CD4-positive, alpha-beta T cell treated with Interleukin-2 at 100 ng/mL for 4 hours (primary cell): ENCODE measurements at regions not wholly inside any gene's neighbourhood (a gene's known extent, or its start where the extent isn't known, plus 50 kb on each side); places are given as distances from the start of the nearest gene placed in this dataset.
"Not testable (repeated sequence)": the region's sequence is repeated elsewhere in the genome, so short reads cannot be mapped to it uniquely, and the experiment has no call there.

Experiments
- DNase-seq: peaks from one replicate; pipeline ENCODE4 v3.0.0-alpha.2; 2020; ENCODE audit warnings: low spot score

GRCh38 chr2:37758141-37758601 is 86.7 kb upstream of the CDC42EP3 start:
- DNase-seq = not testable (repeated sequence)

GRCh38 chr2:37759989-37760388 is 88.5 kb upstream of the CDC42EP3 start:
- not testable (repeated sequence) for DNase-seq

- no peak for DNase-seq
These were observed 89.0 kb upstream of the CDC42EP3 start for GRCh38 chr2:37760471-37760870.

GRCh38 chr2:37762281-37762680 is 90.8 kb upstream of the CDC42EP3 start:
- DNase-seq = not testable (repeated sequence)

- no peak for DNase-seq
These were observed 93.3 kb upstream of the CDC42EP3 start for GRCh38 chr2:37764739-37765138.

GRCh38 chr2:37766106-37766505 is 94.7 kb upstream of the CDC42EP3 start:
- no peak for DNase-seq

GRCh38 chr2:37767046-37767445 is 95.6 kb upstream of the CDC42EP3 start:
- no peak for DNase-seq

GRCh38 chr2:37767959-37768925 is 96.8 kb upstream of the CDC42EP3 start:
- DNase-seq = no peak

GRCh38 chr2:37769551-37769950 is 98.1 kb upstream of the CDC42EP3 start:
- no peak for DNase-seq

- DNase-seq = no peak
These were observed 99.4 kb upstream of the CDC42EP3 start for GRCh38 chr2:37770797-37771196.

GRCh38 chr2:37771600-37772088 is 100.2 kb upstream of the CDC42EP3 start:
- no peak for DNase-seq

GRCh38 chr2:37773371-37774130 is 102.1 kb upstream of the CDC42EP3 start:
- DNase-seq = no peak

- DNase-seq = not testable (repeated sequence)
These were observed 102.9 kb upstream of the CDC42EP3 start for GRCh38 chr2:37774171-37774944.

GRCh38 chr2:37774976-37775907 is 103.8 kb upstream of the CDC42EP3 start:
- DNase-seq = no peak

GRCh38 chr2:37775908-37776250 is 104.4 kb upstream of the CDC42EP3 start:
- no peak for DNase-seq

- DNase-seq = no peak
These were observed 105.0 kb upstream of the CDC42EP3 start for GRCh38 chr2:37776487-37776886.

- no peak for DNase-seq
These were observed 107.7 kb upstream of the CDC42EP3 start for GRCh38 chr2:37779139-37779538.

- DNase-seq = no peak
These were observed 108.4 kb upstream of the CDC42EP3 start for GRCh38 chr2:37779611-37780386.

- no peak for DNase-seq
These were observed 108.9 kb upstream of the CDC42EP3 start for GRCh38 chr2:37780387-37780676.

- no peak for DNase-seq
These were observed 109.6 kb upstream of the CDC42EP3 start for GRCh38 chr2:37781028-37781427.
